ENCODE measurements at regions not wholly inside any gene's neighbourhood (a gene's known extent, or its start where the extent isn't known, plus 50 kb on each side); places are given as distances from the start of the nearest gene placed in this dataset.

DNA sequence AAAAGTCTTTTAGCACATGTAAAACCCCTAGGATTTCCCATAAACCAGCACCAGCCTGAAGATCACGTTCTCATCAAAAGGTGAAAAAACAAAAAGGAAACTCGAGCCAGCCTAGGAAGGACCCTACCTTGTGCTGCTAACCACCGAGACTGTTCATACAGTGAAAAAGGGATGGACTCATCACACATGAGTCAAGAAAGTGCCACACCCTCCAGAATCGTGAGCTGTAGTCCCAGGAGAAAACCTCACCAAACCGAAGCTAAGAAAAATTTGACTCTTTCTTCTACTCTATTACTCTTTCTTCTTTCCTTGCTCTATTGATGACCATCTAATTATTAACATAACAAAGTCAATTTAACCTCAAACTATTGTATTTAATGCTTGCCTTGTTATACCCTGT, 124.8 kb upstream of the USP9Y start:
- DNase-seq (ENCODE audit: low spot score) = no peak

DNA sequence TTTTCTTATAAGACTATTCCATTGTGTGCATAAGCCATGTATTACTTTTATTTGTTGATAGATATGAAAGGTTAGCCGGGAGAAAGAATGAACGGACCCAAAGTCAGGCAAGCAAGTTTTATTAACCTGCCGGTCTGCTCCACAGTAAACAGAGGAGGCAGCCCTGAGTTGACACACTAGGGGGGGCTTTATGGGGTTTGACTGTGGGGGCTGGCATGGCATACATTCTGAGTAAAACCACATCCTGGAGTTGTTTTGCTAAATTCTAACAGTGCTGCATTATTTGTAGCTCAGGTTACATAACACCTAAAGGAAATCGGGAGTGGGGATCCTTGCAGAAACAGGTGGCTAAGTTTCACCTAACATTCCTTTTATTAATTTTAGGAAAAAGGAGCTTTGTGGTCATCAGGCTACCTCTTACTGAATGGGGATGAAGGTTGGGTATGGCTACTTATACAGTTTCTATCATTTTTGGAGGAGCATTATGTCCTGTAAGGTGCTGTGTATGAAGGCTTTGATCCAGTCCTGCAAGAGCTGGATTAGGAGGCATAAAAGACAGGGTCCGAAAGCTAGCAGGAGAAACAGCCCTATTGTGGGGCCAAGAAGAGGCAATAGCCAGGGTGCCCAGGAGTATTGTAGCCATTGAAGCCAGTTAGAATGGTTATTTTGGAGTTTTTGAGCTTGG, 107.4 kb upstream of the USP9Y start:
- no peak for DNase-seq (ENCODE audit: low spot score)

DNA sequence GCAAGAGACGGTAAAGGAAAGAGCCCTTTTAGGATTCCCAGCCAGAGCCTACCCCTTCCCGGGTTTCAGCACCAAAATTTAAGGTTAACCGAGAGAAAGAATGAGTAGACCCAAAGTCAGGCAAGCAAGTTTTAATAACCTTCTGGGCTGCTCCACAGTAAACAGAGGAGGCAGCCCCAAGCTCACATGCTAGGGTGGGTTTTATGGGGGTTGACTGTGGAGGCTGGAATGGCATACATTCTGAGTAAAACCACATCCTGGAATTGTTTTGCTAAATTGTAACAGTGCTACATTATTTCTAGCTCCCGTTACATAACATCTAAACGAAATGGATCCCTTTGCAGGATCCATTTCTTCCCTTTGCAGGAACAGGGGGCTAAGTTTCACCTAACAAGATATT, 102.2 kb upstream of the USP9Y start:
- no peak for DNase-seq (ENCODE audit: low spot score)

DNA sequence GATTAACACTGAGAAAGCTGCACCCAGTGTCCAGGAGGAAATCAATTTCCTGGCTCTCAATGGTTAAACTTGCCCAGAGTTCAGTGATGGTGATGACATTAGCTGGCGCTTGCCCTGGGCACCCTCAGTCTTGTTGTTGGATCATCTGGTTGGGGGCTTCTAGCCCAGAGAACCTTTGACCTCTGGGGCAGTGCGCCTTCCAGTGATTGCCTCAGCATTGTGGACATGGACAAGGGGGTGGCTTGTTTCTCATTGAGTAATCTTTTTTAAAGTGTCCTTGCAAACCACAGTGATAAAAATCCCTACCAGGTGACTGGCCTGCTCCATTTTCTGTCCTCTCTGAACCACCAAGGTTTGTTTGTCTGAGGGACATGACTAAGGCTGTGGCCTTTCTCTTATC, 95.6 kb upstream of the USP9Y start:
- DNase-seq (ENCODE audit: low spot score) = no peak

DNA sequence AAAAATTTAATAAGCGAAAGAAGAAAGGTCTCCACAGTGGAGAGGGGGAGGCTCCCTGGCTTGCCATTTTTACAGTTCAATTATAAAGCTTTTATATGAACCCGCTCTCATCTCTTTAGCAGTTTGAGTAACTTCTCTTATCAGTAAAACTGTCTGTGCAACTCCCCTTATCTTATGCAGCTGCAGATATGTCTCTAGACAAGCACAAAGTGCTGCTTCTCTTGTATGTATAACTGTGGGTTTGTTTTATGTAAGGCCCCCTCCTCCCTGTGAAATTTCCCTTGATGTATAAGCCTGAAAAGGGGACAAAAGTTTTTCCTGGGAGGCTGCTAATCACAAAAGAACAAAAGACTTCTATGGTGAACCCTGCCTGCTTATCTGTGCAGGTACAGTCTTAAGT, 90.2 kb upstream of the USP9Y start:
- no peak for DNase-seq (ENCODE audit: low spot score)

DNA sequence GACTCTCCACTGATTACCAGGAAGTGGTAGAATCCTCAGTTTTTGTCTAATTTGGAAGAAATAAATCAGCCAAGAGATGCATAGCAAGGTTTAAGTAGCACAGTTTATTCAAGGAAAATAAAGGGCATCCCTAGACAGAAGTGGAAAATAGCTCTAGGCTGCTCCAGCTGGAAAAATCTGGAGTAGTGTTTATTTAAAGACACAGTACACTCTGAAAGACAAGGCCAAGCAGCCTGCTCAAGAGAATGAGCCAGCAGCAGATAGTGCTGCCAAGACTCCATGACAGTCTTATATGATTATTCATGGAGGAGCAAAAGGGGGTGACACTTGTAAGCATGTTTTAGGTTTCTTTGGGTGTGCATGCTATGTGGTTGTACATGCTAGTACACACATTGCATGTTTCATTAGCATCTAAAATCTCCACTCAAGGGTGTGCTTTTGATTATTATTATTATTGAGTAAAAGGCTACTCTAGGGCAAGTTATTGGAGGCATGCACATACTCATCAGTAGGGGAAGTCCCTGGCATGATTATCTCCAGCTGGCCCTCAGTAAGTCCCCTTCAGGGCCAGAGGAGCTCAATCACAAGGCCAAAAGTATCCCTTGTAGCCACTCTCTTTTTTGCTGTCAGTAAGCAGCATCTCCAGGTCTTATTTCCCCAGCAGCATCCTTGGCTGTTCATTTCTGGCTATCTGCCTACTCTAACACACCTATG, 85.1 kb upstream of the USP9Y start:
- no peak for DNase-seq (ENCODE audit: low spot score)

DNA sequence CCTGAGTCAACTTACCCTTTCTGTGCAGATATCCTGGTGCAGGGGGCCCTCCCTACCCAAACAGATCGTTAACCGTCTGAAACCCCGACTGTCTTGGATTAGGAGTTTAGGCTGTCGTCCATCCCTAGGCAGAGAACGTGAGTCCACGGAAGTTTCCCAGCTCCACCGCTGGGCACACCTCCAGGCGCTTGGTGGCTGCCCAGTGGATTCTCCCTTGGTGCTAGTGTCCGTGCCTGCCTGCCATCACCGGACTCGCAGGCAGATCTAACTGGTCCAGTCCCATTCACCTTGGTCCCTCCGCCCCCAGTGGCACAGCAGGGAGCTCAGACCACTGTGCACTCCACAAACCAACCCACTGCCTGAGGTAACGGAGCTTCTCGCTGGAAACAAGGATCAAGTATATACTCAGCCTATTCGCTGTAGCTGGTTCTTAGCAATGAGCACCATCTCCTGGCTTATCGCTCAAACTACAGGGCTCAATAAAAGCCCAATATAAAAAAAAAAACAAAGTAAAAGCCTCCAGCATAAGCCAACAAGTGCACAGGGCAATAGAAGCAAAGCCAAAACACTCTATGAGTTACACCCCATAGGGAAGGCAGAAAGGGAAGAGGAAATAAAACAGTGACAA, 79.5 kb upstream of the USP9Y start:
- no peak for DNase-seq (ENCODE audit: low spot score)

DNA sequence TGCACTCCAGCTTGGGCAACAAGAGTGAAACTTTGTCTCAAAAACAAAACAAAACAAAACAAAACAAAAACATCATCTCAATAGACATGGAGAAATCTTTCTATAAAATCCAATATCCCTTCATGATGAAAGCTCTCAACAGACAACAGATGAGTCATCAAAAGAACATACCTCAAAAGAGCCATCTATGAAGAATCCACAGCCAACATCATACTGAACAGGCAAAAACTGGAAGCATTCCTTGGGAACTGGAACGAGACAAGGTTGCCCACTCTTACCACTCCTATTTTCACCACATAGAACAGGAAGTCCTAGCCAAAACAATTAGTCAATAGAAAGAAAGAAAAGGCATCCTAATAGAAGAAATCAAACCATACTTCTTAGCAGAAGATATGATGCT, 77.8 kb upstream of the USP9Y start:
- DNase-seq (ENCODE audit: low spot score) = no peak

DNA sequence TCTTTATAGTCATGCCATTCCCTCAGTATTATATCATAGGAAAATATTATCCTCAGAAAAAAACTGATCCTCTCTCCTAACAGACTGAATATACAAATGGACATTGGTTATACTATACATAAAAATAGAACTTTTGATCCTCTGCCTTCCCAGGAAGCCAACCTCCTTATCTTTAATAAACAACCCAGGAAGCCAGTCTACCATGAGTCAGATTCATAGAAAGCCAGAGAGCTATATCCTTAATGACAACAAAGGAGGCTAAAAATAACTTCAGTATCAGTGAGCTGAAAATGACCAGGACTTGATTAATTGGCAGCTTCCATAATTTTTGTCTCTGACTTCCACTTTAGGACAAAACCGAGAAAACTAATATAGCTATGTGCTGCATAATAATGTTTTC, 58.0 kb upstream of the USP9Y start:
- no peak for DNase-seq (ENCODE audit: low spot score)

DNA sequence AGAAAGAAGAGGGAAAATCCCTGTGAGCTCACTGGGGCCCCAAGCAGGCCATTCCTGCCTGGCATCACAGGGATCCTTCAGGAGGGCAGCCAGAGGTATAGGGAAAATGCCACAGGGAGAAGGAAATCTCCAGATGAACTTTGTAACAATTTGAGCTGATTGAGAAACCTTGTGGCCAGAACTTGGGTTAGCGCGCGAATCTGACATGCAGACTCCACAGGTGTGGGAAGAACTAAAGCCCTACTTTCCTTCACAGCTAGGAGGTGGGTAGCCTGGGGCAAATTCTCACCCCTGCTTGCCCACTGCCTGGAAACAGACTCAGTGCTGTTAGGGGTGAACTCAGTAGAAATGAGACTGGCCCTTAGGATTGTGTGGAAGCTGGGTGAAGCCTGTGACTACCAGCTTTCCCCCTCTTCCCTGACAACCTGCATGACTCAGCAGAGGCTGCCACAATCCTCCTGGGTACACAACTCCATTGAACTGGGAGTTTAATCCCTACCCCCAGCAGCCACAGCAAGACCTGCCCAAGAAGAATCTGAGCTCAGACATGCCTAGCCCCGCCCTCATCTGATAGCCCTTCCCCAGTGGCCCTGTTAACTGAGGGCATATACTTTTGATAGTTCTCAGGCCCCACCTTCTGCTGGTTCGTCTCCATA, 57.2 kb upstream of the USP9Y start:
- DNase-seq (ENCODE audit: low spot score) = no peak

DNA sequence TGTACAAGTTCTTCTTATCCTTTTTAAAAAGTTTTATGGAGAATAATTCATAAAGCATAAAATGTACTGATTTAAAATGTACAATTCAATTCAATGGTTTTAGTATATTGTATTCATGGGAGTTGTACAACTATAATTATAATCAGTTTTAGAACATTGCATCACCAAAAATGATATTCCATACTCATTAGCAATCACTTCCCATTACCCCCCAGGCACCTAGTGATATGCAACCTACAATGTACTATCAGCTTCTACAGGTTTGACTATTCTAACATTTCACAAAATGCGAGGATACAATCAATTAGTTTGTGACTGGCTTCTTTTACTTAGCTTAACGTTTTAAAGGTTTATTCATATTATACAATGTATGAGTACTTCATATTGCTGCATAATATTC, 49.9 kb upstream of the USP9Y start:
- no peak for DNase-seq (ENCODE audit: low spot score)
